NCI-H226 (cell line): ENCODE measurements at regions not wholly inside any gene's neighbourhood (a gene's known extent, or its start where the extent isn't known, plus 50 kb on each side); places are given as distances from the start of the nearest gene placed in this dataset.
"Not testable (repeated sequence)": the region's sequence is repeated elsewhere in the genome, so short reads cannot be mapped to it uniquely, and the experiment has no call there.

Source experiments
- DNase-seq: peaks from one replicate; pipeline ENCODE4 v3.0.0-alpha.2; 2015

DNA sequence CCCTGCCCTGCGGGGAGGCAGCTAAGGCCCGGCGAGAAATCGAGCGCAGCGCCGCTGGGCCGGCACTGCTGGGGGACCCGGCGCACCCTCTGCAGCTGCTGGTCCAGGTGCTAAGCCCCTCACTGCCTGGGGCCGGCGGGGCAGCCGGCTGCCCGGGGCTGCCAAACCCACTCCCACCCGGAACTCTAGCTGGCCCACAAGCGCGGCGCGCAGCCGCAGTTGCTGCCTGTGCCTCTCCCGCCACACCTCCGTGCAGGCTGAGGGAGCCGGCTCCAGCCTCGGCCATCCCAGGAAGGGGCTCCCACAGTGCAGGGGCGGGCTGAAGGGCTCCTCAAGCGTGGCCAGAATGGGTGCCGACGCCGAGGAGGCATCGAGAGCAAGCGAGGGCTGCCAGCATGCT is 249.9 kb downstream of the FGF9 start:
- not testable (repeated sequence) for DNase-seq

GRCh38 chr13:21924958-21925357 is 254.1 kb downstream of the FGF9 start:
- no peak for DNase-seq

DNA sequence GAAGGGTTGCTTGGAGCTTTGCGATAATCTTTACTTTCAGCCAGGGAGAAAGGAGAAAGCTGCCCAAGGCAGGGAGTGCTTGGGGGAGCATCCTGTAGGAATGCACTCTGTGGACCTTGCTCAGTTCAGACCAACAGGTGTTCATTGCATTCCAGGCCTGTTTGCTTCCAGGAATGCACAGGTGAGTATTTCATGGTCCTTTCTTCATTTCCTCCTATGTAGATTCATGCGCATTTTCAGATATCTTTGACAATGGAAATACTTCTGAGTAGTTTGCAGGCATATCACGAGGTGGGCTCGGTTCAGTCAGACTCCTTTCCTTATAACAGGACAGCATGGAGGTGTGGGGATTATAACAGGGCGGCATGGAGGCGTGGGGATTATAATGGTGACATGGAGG is 254.8 kb downstream of the FGF9 start:
- no peak for DNase-seq

DNA sequence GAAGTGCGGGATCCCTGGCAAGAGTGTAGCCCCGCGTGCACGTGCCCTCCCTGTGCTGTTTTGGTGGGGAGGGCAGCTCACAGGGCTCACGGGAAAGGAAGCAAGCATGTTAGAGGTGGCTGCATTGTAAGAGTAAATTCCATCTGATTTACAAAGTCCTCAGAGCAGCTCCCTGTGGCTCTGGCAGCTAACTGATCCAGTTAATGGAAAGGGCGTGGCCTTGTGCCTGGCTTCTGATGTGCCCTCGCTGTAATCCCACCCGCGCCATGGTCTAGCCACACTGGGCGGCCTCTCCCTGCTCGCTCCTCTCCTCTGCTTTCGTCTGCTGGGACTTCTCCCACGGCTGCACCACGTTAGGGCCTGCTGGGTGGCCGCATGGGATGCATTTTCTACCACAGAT is 258.5 kb downstream of the FGF9 start:
- DNase-seq: no peak

DNA sequence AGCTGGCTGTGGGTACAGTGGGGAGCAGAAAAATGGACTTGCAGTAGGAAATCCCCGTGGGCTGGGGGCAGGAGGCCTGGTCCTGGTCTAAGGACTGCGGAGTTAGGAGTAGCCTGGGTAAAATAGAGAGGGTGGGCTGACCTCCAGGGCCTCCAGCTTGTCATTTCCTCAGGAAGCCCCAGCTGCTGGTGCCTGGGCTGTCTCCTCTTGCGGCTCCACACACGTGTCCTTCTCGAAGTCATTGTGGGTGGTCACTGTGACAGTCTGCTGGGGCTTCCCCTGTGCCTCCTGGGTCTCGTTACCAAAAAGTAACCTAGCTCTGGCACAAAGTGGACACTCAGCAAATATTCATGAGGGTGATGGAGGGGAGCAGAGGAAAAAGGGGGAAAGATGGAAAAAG is 259.7 kb downstream of the FGF9 start:
- DNase-seq: no peak

GRCh38 chr13:21932578-21932977 is 261.7 kb downstream of the FGF9 start:
- no peak for DNase-seq

DNA sequence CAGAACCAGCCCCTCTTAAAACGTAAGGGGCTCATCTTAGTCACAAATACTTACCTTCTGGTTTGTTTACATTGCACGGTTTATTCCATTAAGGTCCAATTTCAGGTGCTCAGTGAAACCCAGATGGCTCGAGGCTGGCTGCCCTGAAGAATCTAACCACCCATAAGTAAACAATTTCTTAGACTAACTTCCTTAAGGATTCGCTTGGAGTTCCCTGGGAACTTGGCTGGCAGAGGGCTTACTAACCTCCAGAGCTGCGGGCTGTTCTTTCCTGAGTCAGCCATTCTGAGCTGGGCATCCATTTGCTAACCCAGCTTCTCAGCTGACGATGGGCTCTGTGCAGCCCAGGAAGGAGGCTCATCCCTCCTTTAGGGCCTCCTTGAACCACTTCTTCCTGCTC is 262.1 kb downstream of the FGF9 start:
- no peak for DNase-seq

- DNase-seq: no peak
Observed at GRCh38 chr13:21934284-21934683, 263.4 kb downstream of the FGF9 start.

- DNase-seq: no peak
Observed at GRCh38 chr13:21936674-21937073, 265.8 kb downstream of the FGF9 start.

- DNase-seq: no peak
Observed at GRCh38 chr13:21938168-21938567, 267.3 kb downstream of the FGF9 start.

GRCh38 chr13:21938636-21939035 is 267.8 kb downstream of the FGF9 start:
- DNase-seq: no peak

GRCh38 chr13:21942061-21942460 is 271.2 kb downstream of the FGF9 start:
- no peak for DNase-seq

- DNase-seq: no peak
Observed at GRCh38 chr13:21944610-21945009, 273.7 kb downstream of the FGF9 start.

GRCh38 chr13:21945195-21945594 is 274.3 kb downstream of the FGF9 start:
- no peak for DNase-seq

DNA sequence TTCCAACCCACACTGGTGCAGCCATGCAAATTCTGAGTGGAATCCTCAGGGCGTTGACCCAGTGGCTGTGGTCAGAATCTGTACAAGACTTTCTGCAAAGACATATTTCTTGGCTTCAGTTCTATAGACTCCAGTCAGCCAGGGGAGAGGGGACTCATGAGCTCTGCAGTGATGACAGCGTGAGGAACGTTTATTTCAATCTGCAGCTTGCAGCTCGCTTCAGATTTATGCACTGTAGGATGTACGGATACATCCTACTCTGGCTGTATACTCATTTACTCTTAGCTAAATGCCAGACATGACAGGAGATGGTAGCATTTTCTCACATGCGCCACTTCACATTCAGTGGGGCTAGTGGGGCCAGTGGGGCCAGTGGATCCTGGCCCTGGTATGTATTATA is 276.1 kb downstream of the FGF9 start:
- no peak for DNase-seq

DNA sequence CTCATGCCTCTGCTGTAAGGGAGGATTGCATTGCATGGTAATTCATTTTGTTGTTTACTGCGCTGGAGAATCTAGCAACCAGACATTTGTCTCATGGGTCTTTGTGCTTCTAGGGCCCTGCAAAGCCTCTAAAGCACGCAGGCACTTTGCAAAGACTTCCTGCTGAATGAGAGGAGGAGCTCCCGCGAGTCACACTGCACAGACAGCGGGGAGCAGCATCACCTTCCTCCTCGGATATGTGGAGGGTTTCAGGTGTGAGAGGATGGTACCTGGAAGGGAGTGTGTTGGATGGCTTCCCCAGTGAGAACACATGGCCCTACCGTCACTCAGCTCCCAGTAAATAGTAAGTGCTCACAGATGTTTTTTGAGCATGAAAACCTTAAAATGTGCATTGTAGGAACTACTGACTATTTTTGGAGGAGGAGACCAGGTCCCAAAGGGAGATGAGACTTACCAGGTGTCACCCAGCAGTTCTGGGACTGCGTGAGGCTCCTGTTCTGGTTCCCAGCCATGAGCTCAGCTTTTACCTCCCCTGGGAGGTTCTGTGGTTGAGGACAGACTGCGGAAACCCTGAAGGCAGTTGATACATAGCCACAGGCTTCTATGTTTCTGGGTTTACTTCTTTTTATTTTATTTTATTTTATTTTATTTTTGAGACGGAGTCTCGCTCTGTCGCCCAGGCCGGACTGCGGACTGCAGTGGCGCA is 278.0 kb downstream of the FGF9 start:
- DNase-seq: no peak

GRCh38 chr13:21949818-21950429 is 279.1 kb downstream of the FGF9 start:
- no peak for DNase-seq

GRCh38 chr13:21956666-21957065 is 285.8 kb downstream of the FGF9 start:
- no peak for DNase-seq

DNA sequence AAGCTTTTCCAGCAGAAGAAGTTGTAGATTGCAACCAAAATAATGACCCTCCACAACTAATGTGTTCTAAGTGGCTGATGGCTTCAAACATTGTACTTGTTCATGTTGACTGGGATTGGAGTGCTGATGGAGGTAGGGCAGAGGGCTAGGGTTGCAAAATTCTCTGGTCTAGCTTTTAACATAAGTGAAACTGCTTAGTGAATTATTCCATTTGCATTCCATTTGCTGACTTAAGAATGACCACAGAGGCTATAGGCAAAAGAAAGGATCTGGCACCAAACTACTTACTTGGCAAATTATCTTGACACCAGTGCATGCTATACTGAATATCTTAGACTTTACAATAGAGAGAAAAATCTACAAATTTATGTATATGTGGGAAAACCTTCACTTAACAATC is 287.0 kb downstream of the FGF9 start:
- no peak for DNase-seq

- no peak for DNase-seq
Observed at GRCh38 chr13:21960108-21960507, 289.2 kb downstream of the FGF9 start.

- no peak for DNase-seq
Observed at GRCh38 chr13:21964686-21965085, 293.8 kb downstream of the FGF9 start.

DNA sequence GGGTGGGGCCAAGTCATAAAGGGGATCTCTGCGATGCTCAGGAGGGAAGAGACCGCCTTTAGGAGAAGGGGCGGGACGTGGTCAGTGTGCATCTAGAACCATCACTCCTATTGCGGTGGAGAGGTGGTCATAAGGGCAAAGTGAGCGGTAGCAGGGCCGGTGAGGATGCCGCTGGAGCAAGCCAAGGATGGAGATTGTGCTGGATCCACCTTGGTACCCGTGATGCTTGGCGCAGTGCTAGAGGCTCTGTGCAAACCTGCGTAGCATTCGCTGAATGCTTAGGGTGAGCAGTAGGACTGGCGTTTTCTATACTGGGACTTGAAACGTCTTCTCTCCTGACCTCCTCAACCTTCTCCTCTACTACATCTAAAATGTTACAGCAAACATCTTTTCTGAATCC is 294.2 kb downstream of the FGF9 start:
- no peak for DNase-seq

DNA sequence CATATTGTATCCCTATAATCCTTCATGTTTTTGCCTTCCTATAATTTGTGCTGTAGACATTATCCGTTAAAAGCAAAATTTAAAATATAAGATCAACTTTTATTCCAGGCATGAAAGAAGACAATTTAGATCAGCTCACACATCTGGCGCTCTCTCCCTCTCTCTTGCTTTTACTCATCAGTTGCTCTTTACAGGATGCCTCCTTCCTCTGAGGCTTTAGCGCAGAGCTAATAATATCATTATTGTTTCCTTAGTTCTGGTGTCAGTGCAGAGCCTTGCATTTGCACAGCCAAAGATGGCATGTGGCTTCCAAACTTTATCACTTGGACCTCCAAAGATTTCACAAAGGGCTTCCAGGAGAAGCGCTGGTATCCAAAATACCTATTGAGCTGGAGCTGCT is 295.1 kb downstream of the FGF9 start:
- DNase-seq: no peak

GRCh38 chr13:21967871-21968270 is 297.0 kb downstream of the FGF9 start:
- no peak for DNase-seq

DNA sequence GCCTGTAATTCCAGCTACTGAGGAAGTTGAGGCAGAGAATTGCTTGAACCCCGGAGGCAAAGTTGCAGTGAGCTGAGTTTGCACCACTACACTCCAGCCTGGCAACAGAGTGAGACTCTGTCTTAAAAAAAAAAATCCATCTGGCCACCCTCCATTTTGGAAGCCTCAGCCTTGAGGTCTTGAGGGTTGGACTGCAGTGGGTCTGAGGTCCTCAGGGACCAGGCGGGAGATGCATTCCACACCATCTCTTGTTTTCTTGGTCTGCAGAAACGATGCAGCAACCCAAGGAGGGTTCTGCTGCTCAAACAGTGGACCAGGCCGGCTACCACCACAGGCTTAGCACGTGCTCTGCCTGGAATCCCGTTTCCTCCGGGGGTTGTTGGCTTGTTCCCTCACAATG is 299.3 kb downstream of the FGF9 start:
- no peak for DNase-seq
